HUES64 (cell line): ENCODE measurements at regions not wholly inside any gene's neighbourhood (a gene's known extent, or its start where the extent isn't known, plus 50 kb on each side); places are given as distances from the start of the nearest gene placed in this dataset.

Experiments used
- H3K27ac ChIP-seq: 2 replicates; pipeline ENCODE4 v1.7.0; 2013; ENCODE audit warnings: low read depth, low read length, inconsistent platforms
- H3K27me3 ChIP-seq: 2 replicates; pipeline ENCODE4 v1.6.1; 2013; ENCODE audit warnings: mild to moderate bottlenecking, low read length; ENCODE audit not compliant: insufficient read depth
- H3K36me3 ChIP-seq: 2 replicates; pipeline ENCODE4 v1.6.1; 2013; ENCODE audit warnings: mild to moderate bottlenecking, low read length; ENCODE audit not compliant: insufficient read depth
- H3K4me1 ChIP-seq: 2 replicates; pipeline ENCODE4 v1.6.1; 2013; ENCODE audit warnings: mild to moderate bottlenecking, low read length, moderate library complexity; ENCODE audit not compliant: insufficient read depth
- H3K4me3 ChIP-seq: 2 replicates; pipeline ENCODE4 v1.5.1; 2013; ENCODE audit warnings: mild to moderate bottlenecking, low read length, moderate library complexity
- H3K9ac ChIP-seq: 2 replicates; pipeline ENCODE4 v1.6.1; 2013; ENCODE audit warnings: mild to moderate bottlenecking, low read depth, low read length
- H3K9me3 ChIP-seq: 2 replicates; pipeline ENCODE4 v1.6.1; 2013; ENCODE audit warnings: low read depth, low read length; ENCODE audit not compliant: insufficient read depth
- WGBS: fragments of 150-250, 120-280 bp; methylation state at CpG from one replicate; pipeline ENCODE4 v1.1.7; 2013; ENCODE audit warnings: missing lambda C conversion rate; 5-methylcytosine and 5-hydroxymethylcytosine counted together

DNA sequence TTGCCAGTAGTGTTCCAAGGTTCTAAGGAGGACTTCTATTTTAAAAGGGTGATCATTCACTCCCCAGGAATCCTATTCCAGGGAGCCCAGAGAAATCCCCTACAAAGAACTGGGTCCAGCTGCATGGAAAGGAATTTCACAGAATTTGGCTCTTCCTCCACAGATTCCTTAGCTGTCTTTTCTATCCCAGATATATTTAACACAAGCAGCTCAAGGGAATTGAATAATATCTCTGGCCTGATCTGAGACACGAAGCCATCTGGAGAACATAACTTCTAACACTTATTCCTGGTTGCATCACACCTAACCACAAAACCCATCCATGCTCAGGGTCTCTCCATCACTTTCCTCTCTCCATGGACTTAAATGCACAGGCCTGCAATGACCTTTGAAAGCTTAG lies 306.7 kb upstream of the ACVR2A start:
- Histone ChIP-seq H3K36me3 (no peaks in the 10 kb centered on the region), H3K4me3 (no peak overlapping the region), H3K9ac (no peak overlapping the region), H3K27ac (no peak overlapping the region), H3K27me3 (no peaks in the 10 kb centered on the region), H3K4me1 (no peaks in the 10 kb centered on the region), H3K9me3 (no peaks in the 10 kb centered on the region)
- 94% methylated on average over 1 of the region's 1 CpG for WGBS

DNA sequence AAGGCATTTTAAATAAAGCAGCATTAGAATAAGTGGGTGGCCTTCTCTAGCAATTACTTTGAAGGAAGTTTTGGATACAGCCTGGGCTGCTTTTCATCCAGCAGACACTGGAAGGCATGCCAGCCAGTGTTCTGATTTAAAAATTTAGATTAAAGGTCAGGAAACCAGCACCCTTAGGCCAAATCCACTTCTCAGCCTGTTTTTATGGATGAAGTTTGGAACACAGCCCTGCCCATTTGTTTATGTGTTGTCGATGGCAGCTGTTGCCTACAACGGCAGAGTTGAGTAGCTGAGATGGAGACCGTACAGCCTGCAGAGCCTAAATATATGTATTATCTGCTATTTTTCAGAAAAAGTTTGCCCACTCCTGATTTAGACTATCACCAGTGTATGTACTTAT lies 313.6 kb upstream of the ACVR2A start:
- 85% methylated on average over 3 of the region's 3 CpGs for WGBS
- H3K4me3 ChIP-seq: no peak overlapping the region
- no peaks in the 10 kb centered on the region for H3K36me3 ChIP-seq
- no peaks in the 10 kb centered on the region for H3K27me3 ChIP-seq
- H3K9ac ChIP-seq: no peak overlapping the region
- no peak overlapping the region for H3K27ac ChIP-seq
- H3K9me3 ChIP-seq: no peaks in the 10 kb centered on the region
- H3K4me1 ChIP-seq: no peaks in the 10 kb centered on the region

DNA sequence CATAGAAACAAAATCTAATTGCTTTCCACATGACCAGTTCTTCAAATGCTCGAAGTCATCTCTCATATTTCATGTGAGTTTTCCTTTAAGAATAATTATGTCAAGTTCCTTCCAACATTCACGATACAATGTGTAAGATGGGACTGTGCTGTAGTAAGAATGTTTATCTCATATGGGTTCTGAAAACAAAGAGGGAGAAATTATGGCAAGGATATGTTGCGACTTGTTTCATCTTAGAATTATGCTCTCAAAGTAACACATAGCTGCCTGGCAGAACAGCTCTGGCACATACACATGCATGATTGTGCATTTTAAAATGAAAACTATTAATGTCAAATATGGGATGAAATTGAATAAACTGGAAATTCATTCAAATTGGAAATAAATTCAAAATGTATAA lies 314.8 kb upstream of the ACVR2A start:
- no peaks in the 10 kb centered on the region for H3K27me3 ChIP-seq
- H3K4me1 ChIP-seq: no peaks in the 10 kb centered on the region
- H3K27ac ChIP-seq: no peak overlapping the region
- no peaks in the 10 kb centered on the region for H3K36me3 ChIP-seq
- 100% methylated on average over 3 of the region's 3 CpGs for WGBS
- no peak overlapping the region for H3K4me3 ChIP-seq
- no peak overlapping the region for H3K9ac ChIP-seq
- no peaks in the 10 kb centered on the region for H3K9me3 ChIP-seq

DNA sequence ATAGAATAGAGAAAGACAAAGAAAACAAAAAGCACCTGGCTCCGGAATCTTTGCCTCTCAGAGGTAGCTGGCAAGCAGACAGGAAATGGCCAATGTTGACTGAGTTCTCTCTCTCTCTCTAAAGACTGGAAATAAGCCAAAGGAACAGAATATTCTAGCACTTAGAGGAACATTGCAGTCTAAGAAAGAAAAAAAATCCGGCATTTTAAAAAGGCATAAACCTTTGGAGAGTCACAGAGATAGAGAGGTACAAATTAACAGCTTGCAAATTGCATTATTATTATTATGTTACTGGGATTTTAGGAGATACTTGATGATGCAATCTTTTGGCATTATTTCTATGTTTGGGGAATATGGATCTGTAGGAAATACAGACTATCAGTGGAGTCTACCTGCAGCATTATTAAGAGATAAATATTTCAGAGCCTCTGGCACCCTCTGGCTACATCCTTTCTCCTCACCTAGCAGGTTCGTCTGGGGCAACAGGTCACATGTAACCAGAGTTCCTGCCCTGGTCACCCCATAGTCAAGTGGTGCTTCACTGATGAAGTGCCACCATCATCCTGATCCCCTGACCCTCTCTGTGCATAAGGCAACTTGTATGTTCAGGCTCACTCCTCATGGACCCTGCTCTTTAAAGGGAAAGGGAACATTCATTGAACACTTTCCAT lies 318.9 kb upstream of the ACVR2A start:
- Histone ChIP-seq H3K9ac (no peak overlapping the region), H3K4me1 (no peaks in the 10 kb centered on the region), H3K27ac (no peak overlapping the region), H3K36me3 (no peaks in the 10 kb centered on the region), H3K27me3 (no peaks in the 10 kb centered on the region), H3K4me3 (no peak overlapping the region), H3K9me3 (no peaks in the 10 kb centered on the region)
- 90% methylated on average over 3 of the region's 3 CpGs for WGBS

DNA sequence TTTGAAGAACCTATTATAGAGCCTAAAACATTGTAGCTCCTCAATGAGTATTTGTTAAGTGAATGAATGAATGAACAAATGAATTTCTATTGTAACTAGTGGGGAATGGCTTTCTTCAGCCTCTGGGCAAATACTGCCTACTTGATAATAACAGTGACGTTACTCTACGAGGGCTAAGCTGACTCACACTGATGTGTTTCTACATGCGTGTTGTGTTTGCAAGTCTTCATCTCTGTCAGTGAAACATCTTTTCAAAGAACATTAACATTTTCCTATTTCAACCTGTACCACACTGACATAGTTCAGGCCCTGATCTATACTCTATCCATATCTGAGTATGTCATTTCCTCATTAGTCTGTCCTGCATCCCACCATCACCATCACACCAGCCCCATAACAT lies 319.9 kb upstream of the ACVR2A start:
- Histone ChIP-seq H3K4me1 (no peaks in the 10 kb centered on the region), H3K27me3 (no peaks in the 10 kb centered on the region), H3K27ac (no peak overlapping the region), H3K9ac (no peak overlapping the region), H3K36me3 (no peaks in the 10 kb centered on the region), H3K9me3 (no peaks in the 10 kb centered on the region), H3K4me3 (no peak overlapping the region)
- 97% methylated on average over 3 of the region's 3 CpGs for WGBS

DNA sequence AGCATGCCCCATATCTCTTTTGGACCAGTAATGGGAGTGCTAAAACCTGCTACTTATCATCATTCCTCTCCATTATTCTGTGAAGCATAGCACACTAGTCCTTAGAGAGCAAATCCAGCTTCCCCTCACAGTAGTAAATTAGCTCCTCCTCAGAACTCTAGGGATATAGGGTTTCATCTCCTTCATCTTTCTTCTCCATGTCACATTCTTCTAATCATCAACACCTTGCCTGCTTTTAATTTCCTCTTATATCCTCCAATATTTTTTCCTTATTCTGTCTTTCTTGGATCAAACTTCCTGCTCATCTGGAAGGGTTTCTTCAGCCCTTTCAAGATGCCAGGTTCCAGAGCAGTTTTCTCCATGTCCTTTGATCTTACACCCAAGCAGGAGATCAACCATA lies 321.4 kb upstream of the ACVR2A start:
- H3K36me3 ChIP-seq: no peaks in the 10 kb centered on the region
- H3K27me3 ChIP-seq: no peaks in the 10 kb centered on the region
- no peak overlapping the region for H3K27ac ChIP-seq
- no peak overlapping the region for H3K9ac ChIP-seq
- H3K9me3 ChIP-seq: no peaks in the 10 kb centered on the region
- no peak overlapping the region for H3K4me3 ChIP-seq
- H3K4me1 ChIP-seq: no peaks in the 10 kb centered on the region

DNA sequence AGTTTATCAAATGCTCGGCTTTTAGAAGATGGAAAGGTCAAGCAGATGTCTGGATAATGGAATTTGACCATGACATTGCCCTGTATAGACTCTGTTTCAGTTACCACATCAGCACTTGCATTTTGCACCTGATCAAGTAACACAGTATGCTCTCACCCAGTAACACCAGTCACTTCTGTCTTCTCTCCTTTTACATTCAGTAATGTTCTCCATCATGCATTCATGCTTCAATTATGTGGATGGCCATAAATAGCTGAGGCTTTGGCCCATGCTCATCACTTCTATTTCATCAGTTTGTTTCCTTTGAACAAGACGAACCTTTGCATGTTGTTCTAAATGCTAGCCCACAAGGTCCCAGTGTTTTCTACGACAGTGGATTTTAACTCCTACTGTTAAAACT lies 322.9 kb upstream of the ACVR2A start:
- Histone ChIP-seq H3K27me3 (no peaks in the 10 kb centered on the region), H3K4me1 (no peaks in the 10 kb centered on the region), H3K9me3 (no peaks in the 10 kb centered on the region), H3K36me3 (no peaks in the 10 kb centered on the region), H3K9ac (no peak overlapping the region), H3K4me3 (no peak overlapping the region), H3K27ac (no peak overlapping the region)
- WGBS: 91% methylated on average over 3 of the region's 3 CpGs

DNA sequence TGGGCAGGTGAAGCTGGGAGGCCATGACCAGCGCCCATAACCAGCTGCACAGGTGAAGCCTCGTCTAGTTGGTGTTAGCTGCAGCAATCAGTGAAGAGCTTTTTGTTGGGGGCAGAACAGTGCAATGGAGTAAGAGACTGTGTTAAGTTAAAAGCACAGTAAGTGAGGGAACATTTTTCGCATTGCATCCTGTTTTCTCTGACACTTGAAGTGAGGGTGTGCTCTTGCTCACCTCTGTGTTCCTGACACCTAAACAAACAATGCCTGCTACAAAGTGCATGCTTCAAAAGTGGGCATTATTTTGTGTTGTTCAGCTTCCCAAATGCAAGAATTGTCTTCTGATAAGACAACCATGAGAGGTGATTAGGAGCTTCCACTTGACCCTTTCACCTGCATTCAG lies 324.0 kb upstream of the ACVR2A start:
- no peaks in the 10 kb centered on the region for H3K27me3 ChIP-seq
- no peak overlapping the region for H3K9ac ChIP-seq
- 92% methylated on average over 3 of the region's 3 CpGs for WGBS

DNA sequence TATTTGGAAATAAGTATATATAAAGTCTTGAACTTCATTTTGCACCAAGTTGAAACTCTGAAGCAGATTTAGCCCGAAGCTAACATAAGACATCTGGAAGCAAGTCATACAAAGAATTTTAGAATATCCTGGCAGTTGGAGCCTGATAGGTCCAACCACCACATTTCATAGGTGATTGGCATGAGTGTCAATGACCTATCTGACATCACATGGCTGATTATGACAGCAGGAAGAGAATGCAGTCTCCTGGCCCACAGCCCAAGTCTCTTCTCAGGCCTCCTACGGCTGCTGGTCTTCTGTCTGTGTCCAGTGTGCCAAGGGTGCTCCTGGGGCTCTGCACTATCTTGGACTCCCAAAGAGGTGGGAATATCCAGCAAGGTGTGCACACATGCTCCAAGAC lies 325.7 kb upstream of the ACVR2A start:
- H3K9ac ChIP-seq: no peak overlapping the region
- no peak overlapping the region for H3K27ac ChIP-seq
- WGBS: 96% methylated on average over 2 of the region's 2 CpGs

More for the DNA sequence above, 324.0 kb upstream of the ACVR2A start:
- H3K4me3 ChIP-seq: no peak overlapping the region
- no peak overlapping the region for H3K27ac ChIP-seq
- no peaks in the 10 kb centered on the region for H3K9me3 ChIP-seq
- no peaks in the 10 kb centered on the region for H3K4me1 ChIP-seq
- no peaks in the 10 kb centered on the region for H3K36me3 ChIP-seq

DNA sequence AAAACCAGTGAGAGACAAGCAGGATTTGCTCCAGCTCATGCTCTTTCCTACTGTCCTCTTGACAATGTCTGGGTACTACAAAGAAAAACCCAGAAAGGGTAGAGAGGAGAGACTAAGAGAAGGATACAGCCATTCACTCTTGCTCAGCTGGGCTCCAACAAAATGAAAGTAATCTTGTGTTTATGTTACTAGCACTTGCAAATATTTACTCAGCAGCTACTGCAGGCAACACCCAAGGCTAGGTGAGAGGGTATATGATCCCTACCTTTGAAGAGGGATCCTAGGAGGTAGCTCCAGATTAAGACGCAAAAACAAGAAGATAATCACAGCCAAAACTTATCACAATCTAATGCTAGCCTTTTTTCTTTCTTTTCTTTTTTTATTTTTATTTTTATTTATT lies 329.6 kb upstream of the ACVR2A start:
- Histone ChIP-seq H3K4me1 (peaks cover 12% of the 10 kb centered on the region; the same call in 1 of the 2 replicates), H3K4me3 (no peak overlapping the region), H3K36me3 (no peaks in the 10 kb centered on the region), H3K9me3 (no peaks in the 10 kb centered on the region), H3K27ac (no peak overlapping the region), H3K27me3 (no peaks in the 10 kb centered on the region), H3K9ac (no peak overlapping the region)
- 86% methylated on average over 1 of the region's 1 CpG for WGBS

More for the DNA sequence above, 325.7 kb upstream of the ACVR2A start:
- Histone ChIP-seq H3K36me3 (no peaks in the 10 kb centered on the region), H3K4me1 (no peaks in the 10 kb centered on the region), H3K4me3 (no peak overlapping the region), H3K27me3 (no peaks in the 10 kb centered on the region), H3K9me3 (no peaks in the 10 kb centered on the region)

DNA sequence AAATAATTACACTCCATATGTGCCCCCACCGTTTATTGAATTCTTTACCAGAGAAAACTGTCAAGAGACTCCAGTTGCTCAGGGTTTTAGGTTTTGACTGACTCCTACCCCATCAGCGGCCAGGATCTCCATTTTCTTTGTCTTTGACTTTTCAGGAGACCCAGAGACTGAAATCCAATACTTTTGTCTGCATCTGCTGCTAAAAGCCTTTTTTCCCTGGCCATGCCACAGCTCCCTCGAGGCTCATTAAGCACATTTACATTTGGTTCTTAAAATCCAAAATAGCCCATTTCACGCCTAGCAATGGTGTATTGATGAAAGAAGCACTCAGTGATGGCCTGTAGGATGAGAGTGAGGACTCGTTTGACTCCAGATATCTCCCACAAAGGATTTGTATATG lies 332.6 kb upstream of the ACVR2A start:
- no peak overlapping the region for H3K9ac ChIP-seq
- H3K4me3 ChIP-seq: no peak overlapping the region
- 77% methylated on average over 5 of the region's 5 CpGs for WGBS
- no peak overlapping the region for H3K27ac ChIP-seq
- peaks cover 12% of the 10 kb centered on the region; the same call in 1 of the 2 replicates for H3K4me1 ChIP-seq
- H3K27me3 ChIP-seq: no peaks in the 10 kb centered on the region
- H3K9me3 ChIP-seq: no peaks in the 10 kb centered on the region
- H3K36me3 ChIP-seq: no peaks in the 10 kb centered on the region

DNA sequence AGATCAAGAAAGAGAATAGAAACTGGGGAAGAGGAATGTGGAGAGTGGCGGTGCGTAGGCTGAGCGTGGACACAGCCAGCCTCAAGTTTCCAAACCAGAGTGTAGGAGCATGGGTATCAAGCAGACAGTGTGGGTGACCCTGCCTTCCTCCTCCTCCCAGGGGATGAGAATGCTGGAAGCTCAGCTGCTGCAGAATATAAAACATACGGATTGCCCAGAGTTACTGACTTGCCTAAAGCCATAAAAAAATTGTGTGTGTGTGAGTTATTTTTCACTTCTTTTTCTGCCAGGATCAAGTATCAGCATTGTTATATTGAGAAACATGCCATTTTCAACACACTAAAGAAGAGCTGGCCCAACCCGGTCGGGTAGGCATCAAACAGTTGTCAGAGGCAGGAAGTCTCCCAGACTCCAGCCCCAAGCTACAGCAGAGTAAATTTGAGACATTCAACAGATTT lies 333.3 kb upstream of the ACVR2A start:
- Histone ChIP-seq H3K4me1 (peaks cover 12% of the 10 kb centered on the region; the same call in 1 of the 2 replicates), H3K27me3 (no peaks in the 10 kb centered on the region), H3K27ac (no peak overlapping the region), H3K4me3 (no peak overlapping the region), H3K9me3 (no peaks in the 10 kb centered on the region), H3K9ac (no peak overlapping the region), H3K36me3 (no peaks in the 10 kb centered on the region)
- 87% methylated on average over 6 of the region's 6 CpGs for WGBS
